ENCODE measurements at regions not wholly inside any gene's neighbourhood (a gene's known extent, or its start where the extent isn't known, plus 50 kb on each side); places are given as distances from the start of the nearest gene placed in this dataset.

GRCh38 chr5:60177596-60177995 lies 284.1 kb upstream of the PDE4D start:
- DNase-seq (ENCODE audit: insufficient read length, low spot score) (no peak), FAIRE-seq (no peak)
- TF ChIP-seq POLR2A (IDR thresholded peaks at IDR 0.05; ENCODE audit: low read depth, low read length), result no peak

GRCh38 chr5:60173667-60174066 lies 280.1 kb upstream of the PDE4D start:
- TF ChIP-seq POLR2A (IDR thresholded peaks at IDR 0.05; ENCODE audit: low read depth, low read length), result no peak
- DNase-seq (ENCODE audit: insufficient read length, low spot score), result no peak
- no peak for FAIRE-seq

GRCh38 chr5:60163762-60164161 lies 270.2 kb upstream of the PDE4D start:
- FAIRE-seq (no peak), DNase-seq (ENCODE audit: insufficient read length, low spot score) (no peak)
- TF ChIP-seq POLR2A (IDR thresholded peaks at IDR 0.05; ENCODE audit: low read depth, low read length), result no peak

GRCh38 chr5:60162441-60162840 lies 268.9 kb upstream of the PDE4D start:
- DNase-seq (ENCODE audit: insufficient read length, low spot score), result no peak
- FAIRE-seq, result no peak

GRCh38 chr5:60161340-60161934 lies 267.9 kb upstream of the PDE4D start:
- FAIRE-seq (peak; percentile 91), DNase-seq (ENCODE audit: insufficient read length, low spot score) (no peak)
- TF ChIP-seq POLR2A (IDR thresholded peaks at IDR 0.05; ENCODE audit: low read depth, low read length), result no peak

More at GRCh38 chr5:60162441-60162840, 268.9 kb upstream of the PDE4D start:
- no peak for TF ChIP-seq POLR2A (IDR thresholded peaks at IDR 0.05; ENCODE audit: low read depth, low read length)

- FAIRE-seq (no peak), DNase-seq (ENCODE audit: insufficient read length, low spot score) (no peak)
- no peak for TF ChIP-seq POLR2A (IDR thresholded peaks at IDR 0.05; ENCODE audit: low read depth, low read length)
Measured at GRCh38 chr5:60149081-60149480, 255.6 kb upstream of the PDE4D start.

- TF ChIP-seq POLR2A (IDR thresholded peaks at IDR 0.05; ENCODE audit: low read depth, low read length), result no peak
- DNase-seq (ENCODE audit: insufficient read length, low spot score) (no peak), FAIRE-seq (no peak)
Measured at GRCh38 chr5:60148366-60148765, 254.8 kb upstream of the PDE4D start.

GRCh38 chr5:60147791-60148190 lies 254.3 kb upstream of the PDE4D start:
- FAIRE-seq, result no peak
- no peak for TF ChIP-seq POLR2A (IDR thresholded peaks at IDR 0.05; ENCODE audit: low read depth, low read length)

GRCh38 chr5:60143942-60144549 lies 250.5 kb upstream of the PDE4D start:
- FAIRE-seq (no peak), DNase-seq (ENCODE audit: insufficient read length, low spot score) (no peak)
- no peak for TF ChIP-seq POLR2A (IDR thresholded peaks at IDR 0.05; ENCODE audit: low read depth, low read length)

More at GRCh38 chr5:60147791-60148190, 254.3 kb upstream of the PDE4D start:
- no peak for DNase-seq (ENCODE audit: insufficient read length, low spot score)

- DNase-seq (ENCODE audit: insufficient read length, low spot score) (no peak), FAIRE-seq (no peak)
- no peak for TF ChIP-seq POLR2A (IDR thresholded peaks at IDR 0.05; ENCODE audit: low read depth, low read length)
Measured at GRCh38 chr5:60141119-60141518, 247.6 kb upstream of the PDE4D start.

- FAIRE-seq (no peak), DNase-seq (ENCODE audit: insufficient read length, low spot score) (no peak)
- TF ChIP-seq POLR2A (IDR thresholded peaks at IDR 0.05; ENCODE audit: low read depth, low read length), result no peak
Measured at GRCh38 chr5:60136841-60137240, 243.3 kb upstream of the PDE4D start.

- TF ChIP-seq POLR2A (IDR thresholded peaks at IDR 0.05; ENCODE audit: low read depth, low read length), result no peak
- DNase-seq (ENCODE audit: insufficient read length, low spot score), result no peak
- FAIRE-seq, result no peak
Measured at GRCh38 chr5:60131504-60131903, 238.0 kb upstream of the PDE4D start.

GRCh38 chr5:60125636-60126035 lies 232.1 kb upstream of the PDE4D start:
- DNase-seq (ENCODE audit: insufficient read length, low spot score) (no peak), FAIRE-seq (no peak)
- TF ChIP-seq POLR2A (IDR thresholded peaks at IDR 0.05; ENCODE audit: low read depth, low read length), result no peak

GRCh38 chr5:60102961-60103693 lies 209.6 kb upstream of the PDE4D start:
- no peak for FAIRE-seq
- DNase-seq (ENCODE audit: insufficient read length, low spot score), result no peak
- no peak for TF ChIP-seq POLR2A (IDR thresholded peaks at IDR 0.05; ENCODE audit: low read depth, low read length)

- no peak for TF ChIP-seq POLR2A (IDR thresholded peaks at IDR 0.05; ENCODE audit: low read depth, low read length)
- FAIRE-seq, result no peak
- no peak for DNase-seq (ENCODE audit: insufficient read length, low spot score)
Measured at GRCh38 chr5:60101573-60101972, 208.0 kb upstream of the PDE4D start.
